Esophagus muscularis mucosa (tissue), 4 donors: ENCODE measurements at regions not wholly inside any gene's neighbourhood (a gene's known extent, or its start where the extent isn't known, plus 50 kb on each side); places are given as distances from the start of the nearest gene placed in this dataset.

Experiments used
- EP300 ChIP-seq: sonication (generic); formaldehyde crosslinking; IDR thresholded peaks from one replicate; pipeline ENCODE4 v1.6.1; 2017; ENCODE audit warnings: antibody characterized with exemption
- POLR2A ChIP-seq: fragments of 450-650 bp; IDR thresholded peaks from one replicate; pipeline ENCODE4 v1.6.1; 2017; ENCODE audit warnings: antibody characterized with exemption, moderate library complexity, mild to moderate bottlenecking, low read depth
- TF ChIP-seq, protein P1 (sequence below), 3 experiments: fragments of 200-600 bp in 2 of 3; fragments of 450-650 bp in 1 of 3; sonication (generic) in 2 of 3; IDR thresholded peaks; one replicate each; pipeline ENCODE4 v1.5.1; 2017 to 2019; ENCODE audit warnings: antibody characterized with exemption in 3 of 3, mild to moderate bottlenecking in 2 of 3, moderate library complexity in 1 of 3

DNA sequence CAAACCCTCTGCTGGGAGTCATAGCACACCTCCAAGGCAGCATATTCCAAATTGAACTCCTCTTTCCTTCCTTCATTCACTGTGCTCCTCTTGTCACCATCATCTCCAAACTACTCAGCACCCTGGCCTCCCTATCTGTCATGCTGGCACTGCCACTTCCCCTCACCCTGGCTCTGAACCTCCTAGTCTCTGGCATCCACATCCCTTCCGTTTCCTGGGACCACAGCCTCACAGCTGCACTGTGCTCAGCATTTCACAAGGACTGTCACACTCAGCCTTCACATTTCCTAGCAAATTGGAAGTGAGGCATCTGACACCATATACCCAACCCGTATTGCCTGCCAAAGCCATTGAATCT, 124.7 kb downstream of the WDR11 start:
- TF ChIP-seq, protein P1, sequence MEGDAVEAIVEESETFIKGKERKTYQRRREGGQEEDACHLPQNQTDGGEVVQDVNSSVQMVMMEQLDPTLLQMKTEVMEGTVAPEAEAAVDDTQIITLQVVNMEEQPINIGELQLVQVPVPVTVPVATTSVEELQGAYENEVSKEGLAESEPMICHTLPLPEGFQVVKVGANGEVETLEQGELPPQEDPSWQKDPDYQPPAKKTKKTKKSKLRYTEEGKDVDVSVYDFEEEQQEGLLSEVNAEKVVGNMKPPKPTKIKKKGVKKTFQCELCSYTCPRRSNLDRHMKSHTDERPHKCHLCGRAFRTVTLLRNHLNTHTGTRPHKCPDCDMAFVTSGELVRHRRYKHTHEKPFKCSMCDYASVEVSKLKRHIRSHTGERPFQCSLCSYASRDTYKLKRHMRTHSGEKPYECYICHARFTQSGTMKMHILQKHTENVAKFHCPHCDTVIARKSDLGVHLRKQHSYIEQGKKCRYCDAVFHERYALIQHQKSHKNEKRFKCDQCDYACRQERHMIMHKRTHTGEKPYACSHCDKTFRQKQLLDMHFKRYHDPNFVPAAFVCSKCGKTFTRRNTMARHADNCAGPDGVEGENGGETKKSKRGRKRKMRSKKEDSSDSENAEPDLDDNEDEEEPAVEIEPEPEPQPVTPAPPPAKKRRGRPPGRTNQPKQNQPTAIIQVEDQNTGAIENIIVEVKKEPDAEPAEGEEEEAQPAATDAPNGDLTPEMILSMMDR (IDR thresholded peaks at IDR 0.05), result no peak
- no peak for TF ChIP-seq POLR2A
- no peak for TF ChIP-seq EP300
